ENCODE measurements at regions not wholly inside any gene's neighbourhood (a gene's known extent, or its start where the extent isn't known, plus 50 kb on each side); places are given as distances from the start of the nearest gene placed in this dataset.

- no peak overlapping the region for H3K27ac ChIP-seq
- TF ChIP-seq CTCF (conservative IDR thresholded peaks at IDR 0.05): no peak
Measured at GRCh38 chr18:10182009-10182624, 268.3 kb downstream of the VAPA start.

DNA sequence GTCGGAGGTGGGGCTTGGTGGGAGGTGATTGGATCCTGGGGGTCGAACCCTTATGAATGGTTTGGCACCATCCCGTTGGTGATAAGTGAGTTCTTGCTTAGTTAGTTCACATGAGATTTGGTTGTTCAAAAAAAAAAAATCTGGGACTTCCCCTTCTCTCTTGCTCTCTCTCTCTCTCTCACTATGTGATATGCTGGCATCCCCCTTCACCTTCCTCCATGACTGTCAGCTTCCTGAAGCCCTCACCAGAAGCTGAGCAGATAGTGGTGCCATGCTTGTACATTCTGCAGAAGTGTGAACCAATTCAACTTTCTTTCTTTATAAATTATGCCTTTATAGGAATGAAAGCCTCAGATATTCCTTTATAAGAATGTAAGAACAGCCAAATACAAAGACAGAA, 269.7 kb upstream of the APCDD1 start:
- TF ChIP-seq ZFX (IDR thresholded peaks at IDR 0.05): no peak
- TF ChIP-seq CTCF (conservative IDR thresholded peaks at IDR 0.05): no peak
- no peak overlapping the region for H3K27ac ChIP-seq

DNA sequence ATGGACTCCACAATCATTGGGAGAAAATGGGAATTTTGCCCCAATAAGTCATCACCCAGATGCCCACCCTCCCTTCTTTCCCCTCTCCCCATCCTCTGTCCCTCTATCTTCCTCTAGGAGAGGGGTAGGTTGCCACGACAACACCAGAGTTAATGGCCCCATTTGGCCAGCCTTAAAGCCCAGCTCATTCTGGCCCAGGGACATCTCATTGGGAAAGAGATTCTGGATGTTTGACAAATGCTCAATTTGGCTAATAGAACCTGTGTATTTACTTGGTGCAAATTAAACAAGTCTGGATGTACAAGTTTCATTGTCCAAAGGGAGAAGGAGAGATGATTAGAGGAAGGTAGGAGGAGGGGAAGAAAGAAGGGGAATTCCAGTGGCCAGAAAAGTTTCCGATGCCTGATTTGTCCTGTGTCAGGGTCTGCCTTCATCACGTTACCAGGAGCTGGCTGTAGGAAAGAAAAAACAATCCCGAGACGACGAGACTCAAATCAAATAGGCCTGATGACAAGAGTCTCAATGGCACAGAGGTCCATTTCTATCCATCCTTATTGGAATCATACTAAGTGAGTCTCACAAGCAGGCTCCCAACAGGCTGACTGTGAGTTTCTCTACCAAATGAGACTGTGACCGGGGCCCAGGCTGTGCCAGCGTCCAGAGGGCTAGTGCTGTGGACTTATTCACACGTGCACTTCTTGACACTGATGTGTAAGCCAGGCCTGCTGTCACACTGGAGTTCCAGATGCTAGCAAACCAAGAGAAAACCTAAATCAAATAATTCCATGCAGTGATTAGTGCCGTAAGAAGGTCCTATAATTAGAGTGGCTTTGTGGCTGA, 265.2 kb upstream of the APCDD1 start:
- no peak for TF ChIP-seq CTCF (conservative IDR thresholded peaks at IDR 0.05)
- no peak for TF ChIP-seq ZFX (IDR thresholded peaks at IDR 0.05)
- peak overlapping the region; percentile 32 for H3K27ac ChIP-seq

GRCh38 chr18:10190564-10190963, 263.9 kb upstream of the APCDD1 start:
- H3K27ac ChIP-seq: no peak overlapping the region
- TF ChIP-seq CTCF (conservative IDR thresholded peaks at IDR 0.05) (no peak), ZFX (IDR thresholded peaks at IDR 0.05) (no peak)

DNA sequence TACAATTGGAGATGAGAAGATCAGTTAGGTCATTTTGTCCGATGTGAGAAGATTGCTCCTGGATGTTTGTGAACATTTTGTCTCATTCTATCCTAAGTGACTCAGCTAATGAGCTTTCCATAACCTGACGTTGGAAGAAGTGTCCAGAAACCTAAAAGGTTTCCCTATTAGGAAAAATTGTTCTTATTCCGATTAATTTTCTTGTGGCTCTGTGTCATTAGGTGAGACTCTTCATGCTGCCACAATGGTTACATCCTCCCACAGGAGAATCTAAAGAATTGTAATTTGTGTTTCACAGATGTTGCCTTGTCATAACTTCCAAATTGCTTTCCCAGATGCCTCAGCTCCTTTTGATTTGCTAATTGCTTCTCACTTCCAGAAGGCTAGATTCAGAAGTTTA, 261.0 kb upstream of the APCDD1 start:
- TF ChIP-seq CTCF (conservative IDR thresholded peaks at IDR 0.05) (no peak), ZFX (IDR thresholded peaks at IDR 0.05) (no peak)
- no peak overlapping the region for H3K27ac ChIP-seq

DNA sequence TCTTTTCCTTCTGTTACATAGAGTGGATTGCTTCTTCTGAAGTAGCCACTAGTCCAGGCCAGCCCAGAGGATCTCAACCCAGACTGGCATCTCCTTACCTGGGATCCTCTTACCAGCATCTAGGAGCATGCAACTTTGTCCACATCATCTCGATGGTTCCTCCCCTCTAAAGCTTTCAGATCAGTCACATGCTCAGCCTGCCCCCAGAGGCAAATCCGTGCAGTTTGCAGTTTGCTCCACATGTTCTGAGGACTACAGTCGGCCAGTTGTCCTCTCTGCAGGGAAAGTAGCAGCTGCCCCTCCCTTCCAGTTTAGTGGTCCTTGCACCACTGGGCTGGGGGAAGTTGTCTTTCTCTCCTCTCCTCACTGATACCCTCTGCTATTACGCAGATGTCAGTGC, 259.8 kb upstream of the APCDD1 start:
- no peak overlapping the region for H3K27ac ChIP-seq
- TF ChIP-seq CTCF (conservative IDR thresholded peaks at IDR 0.05) (no peak), ZFX (IDR thresholded peaks at IDR 0.05) (no peak)

DNA sequence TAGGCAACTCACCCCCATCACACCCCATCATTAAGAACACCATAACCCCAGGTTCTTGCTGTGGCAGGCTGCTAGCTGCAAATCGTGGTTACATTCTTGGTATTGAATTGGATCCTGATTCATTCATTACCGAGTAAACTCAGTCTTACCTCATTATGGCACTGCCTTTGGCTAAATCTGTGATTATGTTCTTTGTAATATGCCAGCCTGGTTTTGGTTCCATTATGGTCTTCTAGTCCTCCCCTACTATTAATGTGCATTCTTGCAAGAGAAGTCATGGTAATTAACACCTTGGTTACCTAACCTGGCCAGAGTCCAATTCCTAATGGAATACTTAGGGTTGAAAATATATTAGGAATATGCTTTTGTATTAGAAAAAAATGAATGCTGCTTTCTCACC, 258.9 kb upstream of the APCDD1 start:
- no peak overlapping the region for H3K27ac ChIP-seq
- TF ChIP-seq CTCF (conservative IDR thresholded peaks at IDR 0.05): no peak
- TF ChIP-seq ZFX (IDR thresholded peaks at IDR 0.05): no peak
